ENCODE measurements at regions not wholly inside any gene's neighbourhood (a gene's known extent, or its start where the extent isn't known, plus 50 kb on each side); places are given as distances from the start of the nearest gene placed in this dataset.
"Not testable (repeated sequence)": the region's sequence is repeated elsewhere in the genome, so short reads cannot be mapped to it uniquely, and the experiment has no call there.

- DNase-seq (ENCODE audit: low read depth) = not testable (repeated sequence)
Observed at GRCh38 chr10:78096486-78096885, 62.8 kb downstream of the RPS24 start.

GRCh38 chr10:78102593-78102992, 68.9 kb downstream of the RPS24 start:
- DNase-seq (ENCODE audit: low read depth) = not testable (repeated sequence)

- DNase-seq (ENCODE audit: low read depth) = no peak
Observed at GRCh38 chr10:78109210-78109609, 75.5 kb downstream of the RPS24 start.

- no peak for DNase-seq (ENCODE audit: low read depth)
Observed at GRCh38 chr10:78115135-78115853, 81.6 kb downstream of the RPS24 start.

GRCh38 chr10:78116361-78116760, 82.7 kb downstream of the RPS24 start:
- no peak for DNase-seq (ENCODE audit: low read depth)

- DNase-seq (ENCODE audit: low read depth) = no peak
Observed at GRCh38 chr10:78118591-78118990, 84.9 kb downstream of the RPS24 start.

GRCh38 chr10:78121801-78122200, 88.1 kb downstream of the RPS24 start:
- DNase-seq (ENCODE audit: low read depth) = no peak

GRCh38 chr10:78124167-78124566, 90.5 kb downstream of the RPS24 start:
- no peak for DNase-seq (ENCODE audit: low read depth)

GRCh38 chr10:78129211-78129610, 95.5 kb downstream of the RPS24 start:
- no peak for DNase-seq (ENCODE audit: low read depth)

- DNase-seq (ENCODE audit: low read depth) = no peak
Observed at GRCh38 chr10:78130966-78131710, 97.5 kb downstream of the RPS24 start.

- DNase-seq (ENCODE audit: low read depth) = no peak
Observed at GRCh38 chr10:78134773-78135306, 101.2 kb downstream of the RPS24 start.

- no peak for DNase-seq (ENCODE audit: low read depth)
Observed at GRCh38 chr10:78137147-78137546, 103.5 kb downstream of the RPS24 start.

- no peak for DNase-seq (ENCODE audit: low read depth)
Observed at GRCh38 chr10:78139341-78139740, 105.7 kb downstream of the RPS24 start.

- DNase-seq (ENCODE audit: low read depth) = no peak
Observed at GRCh38 chr10:78140066-78140630, 106.5 kb downstream of the RPS24 start.

- no peak for DNase-seq (ENCODE audit: low read depth)
Observed at GRCh38 chr10:78143576-78143975, 109.9 kb downstream of the RPS24 start.

GRCh38 chr10:78146200-78146599, 112.5 kb downstream of the RPS24 start:
- no peak for DNase-seq (ENCODE audit: low read depth)

GRCh38 chr10:78147202-78147601, 113.5 kb downstream of the RPS24 start:
- DNase-seq (ENCODE audit: low read depth) = no peak

- no peak for DNase-seq (ENCODE audit: low read depth)
Observed at GRCh38 chr10:78148216-78148960, 114.7 kb downstream of the RPS24 start.

- no peak for DNase-seq (ENCODE audit: low read depth)
Observed at GRCh38 chr10:78148961-78149612, 115.4 kb downstream of the RPS24 start.

GRCh38 chr10:78150756-78151155, 117.1 kb downstream of the RPS24 start:
- no peak for DNase-seq (ENCODE audit: low read depth)

GRCh38 chr10:78155722-78156121, 122.1 kb downstream of the RPS24 start:
- no peak for DNase-seq (ENCODE audit: low read depth)

GRCh38 chr10:78160591-78160990, 126.9 kb downstream of the RPS24 start:
- DNase-seq (ENCODE audit: low read depth) = no peak

Measured in stimulated activated CD4-positive, alpha-beta T cell treated with anti-CD3 and anti-CD28 coated beads, Interleukin-2, amount 100 ng/mL, for 4 hours (primary cell).